ENCODE measurements at regions not wholly inside any gene's neighbourhood (a gene's known extent, or its start where the extent isn't known, plus 50 kb on each side); places are given as distances from the start of the nearest gene placed in this dataset.

DNA sequence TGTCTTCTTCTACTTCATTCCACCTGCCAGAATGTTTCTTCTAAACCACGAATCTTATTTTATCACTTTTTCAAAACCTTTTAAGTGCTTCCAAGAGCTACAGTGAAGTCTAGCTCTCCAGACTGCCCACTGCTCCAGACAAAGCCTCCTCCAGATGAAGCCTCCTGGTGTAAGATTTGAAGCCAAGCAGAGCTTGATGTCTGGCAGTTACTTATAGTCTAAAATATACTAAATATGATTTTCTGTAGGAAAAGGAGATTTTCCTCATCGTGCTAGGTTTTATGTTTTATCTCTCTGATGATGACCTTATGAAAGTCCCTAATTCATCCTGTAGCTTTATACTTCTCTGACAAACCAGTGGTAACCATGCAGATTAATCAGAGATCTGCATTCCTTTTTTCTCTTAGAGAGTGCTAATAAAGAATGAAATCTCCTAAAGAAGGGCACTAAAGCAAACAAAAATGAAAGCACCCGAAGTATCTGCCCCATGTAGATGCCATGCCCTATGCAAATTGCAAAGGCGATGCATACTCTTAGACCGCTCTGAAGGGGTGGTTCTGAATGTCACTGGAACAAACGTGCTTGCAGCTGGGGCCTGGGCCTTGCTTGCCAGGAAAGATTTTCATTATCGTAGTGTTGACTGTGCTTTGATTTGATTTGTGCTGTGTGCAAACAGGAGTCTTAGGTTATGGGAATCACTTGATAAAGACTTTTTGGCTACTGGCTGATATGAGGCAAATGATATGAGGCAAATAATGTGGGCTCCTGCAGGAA lies 314.2 kb downstream of the PID1 start:
- TF ChIP-seq, protein P1, sequence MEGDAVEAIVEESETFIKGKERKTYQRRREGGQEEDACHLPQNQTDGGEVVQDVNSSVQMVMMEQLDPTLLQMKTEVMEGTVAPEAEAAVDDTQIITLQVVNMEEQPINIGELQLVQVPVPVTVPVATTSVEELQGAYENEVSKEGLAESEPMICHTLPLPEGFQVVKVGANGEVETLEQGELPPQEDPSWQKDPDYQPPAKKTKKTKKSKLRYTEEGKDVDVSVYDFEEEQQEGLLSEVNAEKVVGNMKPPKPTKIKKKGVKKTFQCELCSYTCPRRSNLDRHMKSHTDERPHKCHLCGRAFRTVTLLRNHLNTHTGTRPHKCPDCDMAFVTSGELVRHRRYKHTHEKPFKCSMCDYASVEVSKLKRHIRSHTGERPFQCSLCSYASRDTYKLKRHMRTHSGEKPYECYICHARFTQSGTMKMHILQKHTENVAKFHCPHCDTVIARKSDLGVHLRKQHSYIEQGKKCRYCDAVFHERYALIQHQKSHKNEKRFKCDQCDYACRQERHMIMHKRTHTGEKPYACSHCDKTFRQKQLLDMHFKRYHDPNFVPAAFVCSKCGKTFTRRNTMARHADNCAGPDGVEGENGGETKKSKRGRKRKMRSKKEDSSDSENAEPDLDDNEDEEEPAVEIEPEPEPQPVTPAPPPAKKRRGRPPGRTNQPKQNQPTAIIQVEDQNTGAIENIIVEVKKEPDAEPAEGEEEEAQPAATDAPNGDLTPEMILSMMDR (IDR thresholded peaks at IDR 0.05; ENCODE audit: extremely low read depth, insufficient read depth, missing control alignments) = no peak
- in situ Hi-C loops (cut with MboI; ENCODE audit: low pct_unique_long_range_greater_than_20kb, low sequenced_read_pairs, unreplicated experiment) = no loop called here
- DNase-seq (ENCODE audit: low spot score) = no peak

DNA sequence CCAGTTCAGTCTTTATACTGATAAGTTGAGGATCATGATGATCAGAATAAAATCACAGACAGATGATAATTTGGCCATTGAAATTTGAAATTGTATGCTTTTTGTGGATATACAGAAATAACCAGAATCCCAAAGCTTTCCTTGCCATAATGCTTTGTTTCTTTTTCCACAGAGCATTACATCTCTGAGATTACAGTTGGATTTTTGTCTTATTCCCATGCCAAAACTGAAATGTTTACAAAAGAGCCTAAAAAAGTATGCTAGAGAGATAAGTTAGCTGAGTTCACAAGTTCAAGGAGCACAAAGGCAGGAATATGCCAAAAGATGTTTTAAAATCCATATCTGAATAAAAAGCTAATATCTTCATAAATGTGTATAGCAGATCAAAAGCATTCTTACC lies 321.3 kb downstream of the PID1 start:
- TF ChIP-seq, protein P1 (IDR thresholded peaks at IDR 0.05; ENCODE audit: extremely low read depth, insufficient read depth, missing control alignments) = no peak
- DNase-seq (ENCODE audit: low spot score) = no peak
- in situ Hi-C loops (cut with MboI; ENCODE audit: low pct_unique_long_range_greater_than_20kb, low sequenced_read_pairs, unreplicated experiment) = no loop called here

DNA sequence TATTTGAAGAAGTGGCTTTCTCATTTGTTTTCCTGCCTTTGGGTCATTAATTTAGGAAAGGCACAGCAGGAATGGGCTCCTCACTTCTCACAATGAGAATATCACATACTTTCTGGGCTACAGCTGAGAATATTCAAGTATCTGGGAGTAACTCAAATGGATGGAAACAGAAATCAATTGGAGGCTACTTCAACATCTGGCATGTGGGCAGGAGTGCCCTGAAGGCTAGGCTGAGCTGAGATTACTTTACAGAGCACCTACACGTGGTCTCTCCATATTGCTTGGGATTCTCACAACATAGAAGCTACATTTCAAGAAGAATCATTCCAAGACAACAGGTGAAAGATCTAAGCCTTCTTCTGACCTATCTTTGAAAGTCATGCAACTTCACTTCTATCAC lies 325.4 kb downstream of the PID1 start:
- no peak for DNase-seq (ENCODE audit: low spot score)
- in situ Hi-C loops (cut with MboI; ENCODE audit: low pct_unique_long_range_greater_than_20kb, low sequenced_read_pairs, unreplicated experiment) = no loop called here
- TF ChIP-seq, protein P1 (IDR thresholded peaks at IDR 0.05; ENCODE audit: extremely low read depth, insufficient read depth, missing control alignments) = no peak

DNA sequence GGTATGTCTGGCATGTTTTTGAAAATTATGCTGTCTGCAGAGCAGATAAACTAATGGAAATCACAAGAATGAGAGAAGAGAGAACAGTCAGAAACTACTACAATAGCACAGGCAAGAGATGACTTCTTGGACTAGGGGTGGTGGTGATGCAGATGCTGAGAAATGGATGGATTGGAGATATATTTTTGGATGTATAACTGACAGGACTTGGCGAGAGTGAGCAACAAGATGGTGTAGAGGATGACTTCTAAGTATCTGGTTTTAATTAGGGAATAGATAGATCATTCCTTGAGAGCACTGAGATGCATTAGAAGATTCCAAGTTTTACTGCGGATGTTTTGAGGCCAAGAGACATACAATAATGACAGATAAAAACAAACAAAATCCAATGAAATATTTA lies 328.2 kb downstream of the PID1 start:
- TF ChIP-seq, protein P1 (IDR thresholded peaks at IDR 0.05; ENCODE audit: extremely low read depth, insufficient read depth, missing control alignments) = no peak
- in situ Hi-C loops (cut with MboI; ENCODE audit: low pct_unique_long_range_greater_than_20kb, low sequenced_read_pairs, unreplicated experiment) = no loop called here
- no peak for DNase-seq (ENCODE audit: low spot score)

DNA sequence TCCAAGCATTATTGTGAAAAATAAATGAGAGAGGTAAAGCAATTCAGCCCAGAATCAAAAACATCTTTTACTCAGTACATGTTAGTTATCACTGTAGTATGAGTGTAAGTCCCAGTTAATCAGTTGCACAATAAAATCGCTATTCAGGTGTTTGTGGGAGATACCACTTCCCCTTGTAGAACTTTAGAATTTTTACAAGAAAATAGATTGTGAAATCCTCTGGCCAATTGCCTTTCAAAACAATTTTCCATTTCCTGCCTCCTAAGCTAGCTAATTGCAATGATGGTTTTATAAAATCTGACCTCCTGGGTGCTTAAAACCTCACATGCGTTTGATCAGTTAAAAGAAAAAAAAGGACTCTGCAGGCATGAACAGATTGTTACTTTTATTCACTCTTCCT lies 332.5 kb downstream of the PID1 start:
- TF ChIP-seq, protein P1 (IDR thresholded peaks at IDR 0.05; ENCODE audit: extremely low read depth, insufficient read depth, missing control alignments) = no peak
- DNase-seq (ENCODE audit: low spot score) = no peak
- in situ Hi-C loops (cut with MboI; ENCODE audit: low pct_unique_long_range_greater_than_20kb, low sequenced_read_pairs, unreplicated experiment) = no loop called here

DNA sequence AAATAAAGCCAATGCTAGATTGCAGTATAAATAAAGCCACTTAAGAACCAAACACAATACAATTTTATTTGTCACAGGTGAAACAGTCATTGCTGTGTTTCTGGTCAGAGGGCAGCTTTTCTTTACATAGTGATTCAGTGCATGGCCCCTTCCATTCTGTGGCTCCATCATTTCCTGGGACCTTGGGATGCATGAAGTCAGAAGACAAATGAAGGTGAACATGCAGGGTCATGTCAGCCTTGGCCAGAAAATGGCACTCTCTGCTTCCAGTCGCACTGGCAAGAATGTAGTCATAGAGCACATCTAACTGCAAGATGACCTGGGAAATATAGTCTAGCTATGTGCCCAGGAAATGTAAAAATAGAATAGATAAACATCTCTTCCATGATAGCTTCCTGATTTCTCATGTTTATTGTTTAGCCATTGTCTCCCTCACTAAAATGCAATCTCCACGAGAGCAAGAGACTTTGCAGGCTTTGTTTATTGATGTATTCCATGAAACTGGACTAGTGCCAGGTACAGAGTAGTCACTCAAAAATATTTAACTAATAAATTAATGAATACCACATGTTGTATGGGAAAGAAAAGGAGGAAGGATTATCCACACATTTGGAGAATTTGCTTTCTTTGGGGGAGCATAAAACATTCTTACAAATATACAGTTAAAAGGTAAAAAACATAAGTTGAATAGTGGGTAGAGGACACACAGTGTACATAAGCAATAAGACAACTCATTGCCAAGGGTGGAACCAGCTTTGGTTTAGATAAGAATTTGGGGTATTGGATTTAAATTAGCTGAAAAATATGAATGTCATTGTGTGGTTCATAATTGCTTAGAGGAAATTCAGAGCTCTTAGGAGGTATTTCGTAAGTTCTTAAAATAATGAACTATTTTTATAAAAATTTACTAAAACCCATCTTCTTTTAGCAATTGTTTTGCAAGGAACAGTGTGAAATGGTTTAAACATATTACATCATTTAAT lies 343.8 kb downstream of the PID1 start:
- in situ Hi-C loops (cut with MboI; ENCODE audit: low pct_unique_long_range_greater_than_20kb, low sequenced_read_pairs, unreplicated experiment) = no loop called here
- no peak for DNase-seq (ENCODE audit: low spot score)

More for the DNA sequence above, 343.8 kb downstream of the PID1 start:
- TF ChIP-seq, protein P1 (IDR thresholded peaks at IDR 0.05; ENCODE audit: extremely low read depth, insufficient read depth, missing control alignments) = no peak

All from GM13977 (cell line).